Suprapubic skin (tissue), 4 donors: ENCODE measurements at regions not wholly inside any gene's neighbourhood (a gene's known extent, or its start where the extent isn't known, plus 50 kb on each side); places are given as distances from the start of the nearest gene placed in this dataset.

Source experiments
- CTCF ChIP-seq, 2 donors: fragments of 200-600 bp in 1 of 2; fragments of 450-650 bp in 1 of 2; sonication (generic) in 1 of 2; IDR thresholded peaks; one replicate each; pipeline ENCODE4 v1.5.1; 2016 to 2019; ENCODE audit warnings: antibody characterized with exemption in 2 of 2, mild to moderate bottlenecking in 1 of 2, moderate library complexity in 1 of 2
- EP300 ChIP-seq: sonication (generic); formaldehyde crosslinking; IDR thresholded peaks from one replicate; pipeline ENCODE4 v1.6.1; 2017; ENCODE audit warnings: antibody characterized with exemption
- POLR2AphosphoS5 ChIP-seq, 3 donors: sonication (generic); formaldehyde crosslinking; IDR thresholded peaks; one replicate each; pipeline ENCODE4 v1.6.1; 2017; ENCODE audit warnings: antibody characterized with exemption in 3 of 3

DNA sequence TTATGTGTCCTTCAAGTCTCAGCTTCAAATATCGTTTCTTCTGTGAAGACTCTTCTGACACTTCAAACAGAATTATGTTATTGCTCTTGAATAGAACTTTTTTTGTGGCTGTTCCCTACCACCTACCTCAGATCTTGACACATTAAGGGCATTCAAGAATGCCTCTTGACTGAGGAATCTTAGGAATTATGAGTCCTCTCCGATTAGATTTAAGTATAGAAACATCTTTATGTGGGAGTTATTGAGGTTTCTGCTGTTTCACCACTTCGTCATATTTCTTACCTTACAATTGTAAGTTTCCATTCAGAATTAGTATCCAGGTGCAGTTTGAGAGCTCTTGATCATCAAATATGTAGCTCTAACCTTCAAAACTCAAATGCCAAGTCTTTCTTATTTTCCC, 324.2 kb upstream of the NUDT12 start:
- TF ChIP-seq EP300 (no peak), CTCF (IDR thresholded peaks at IDR 0.05) (no peak), POLR2AphosphoS5 (IDR thresholded peaks at IDR 0.05) (no peak)
